SU-DHL-6 (cell line): ENCODE measurements at regions not wholly inside any gene's neighbourhood (a gene's known extent, or its start where the extent isn't known, plus 50 kb on each side); places are given as distances from the start of the nearest gene placed in this dataset.

Experiments used
- H2AFZ ChIP-seq: fragments of 200-600 bp; sonication (generic); 2 replicates; pipeline ENCODE4 v1.6.1; 2014; ENCODE audit warnings: low read depth, mild to moderate bottlenecking, moderate library complexity, mixed read lengths, antibody characterized with exemption, low read length; ENCODE audit not compliant: severe bottlenecking
- H3F3A ChIP-seq: fragments of 200-600 bp; shearing (Covaris generic); 2 replicates; pipeline ENCODE4 v1.6.0; 2016; ENCODE audit warnings: antibody characterized with exemption, mild to moderate bottlenecking; ENCODE audit not compliant: insufficient read depth
- H3K27ac ChIP-seq: fragments of 200-600 bp; sonication (generic); 2 replicates; pipeline ENCODE4 v1.5.1; 2016; ENCODE audit warnings: low read depth, mild to moderate bottlenecking, low read length, moderate library complexity, mixed read lengths
- H3K27me3 ChIP-seq: fragments of 200-600 bp; sonication (generic), shearing (Covaris generic); 2 replicates; pipeline ENCODE4 v1.6.0; 2014; ENCODE audit warnings: mild to moderate bottlenecking, low read length
- H3K36me3 ChIP-seq: fragments of 200-600 bp; sonication (generic); 2 replicates; pipeline ENCODE4 v1.6.1; 2014; ENCODE audit warnings: mild to moderate bottlenecking, low read length, mixed read lengths
- H3K4me2 ChIP-seq: fragments of 300-600, 200-600 bp; shearing (Covaris generic), sonication (generic); 2 replicates; pipeline ENCODE4 v1.6.0; 2014; ENCODE audit warnings: low read length, low read depth, mild to moderate bottlenecking; ENCODE audit not compliant: poor library complexity, severe bottlenecking
- H3K4me3 ChIP-seq: fragments of 200-600 bp; sonication (generic); 2 replicates; pipeline ENCODE4 v1.5.1; 2014; ENCODE audit warnings: antibody characterized with exemption, low read length, mild to moderate bottlenecking, mixed read lengths; ENCODE audit not compliant: insufficient read depth, poor library complexity, severe bottlenecking
- H3K79me2 ChIP-seq: fragments of 200-600 bp; sonication (generic); 2 replicates; pipeline ENCODE4 v1.6.1; 2014; ENCODE audit warnings: mild to moderate bottlenecking, low read length, moderate library complexity; ENCODE audit not compliant: insufficient read depth
- H3K9ac ChIP-seq: fragments of 200-600 bp; sonication (generic); 2 replicates; pipeline ENCODE4 v1.7.0; 2014; ENCODE audit warnings: mild to moderate bottlenecking, low read length
- H3K9me2 ChIP-seq: fragments of 200-600 bp; sonication (generic); replicated peaks from 2 replicates; pipeline ENCODE4 v1.6.1; 2014; ENCODE audit warnings: low read length; ENCODE audit not compliant: insufficient read depth
- H3K9me3 ChIP-seq: fragments of 200-600 bp; sonication (generic); 2 replicates; pipeline ENCODE4 v1.6.1; 2014; ENCODE audit warnings: low read length, mixed read lengths; ENCODE audit not compliant: insufficient read depth
- H4K20me1 ChIP-seq: fragments of 200-600 bp; sonication (generic); 2 replicates; pipeline ENCODE4 v1.6.1; 2014; ENCODE audit warnings: low read depth, mild to moderate bottlenecking, antibody characterized with exemption, low read length, moderate library complexity, mixed read lengths
- EZH2phosphoT487 ChIP-seq: fragments of 200-600 bp; sonication (generic), shearing (Covaris generic); conservative IDR thresholded peaks from 2 replicates; pipeline ENCODE4 v1.6.1; 2018; ENCODE audit warnings: mild to moderate bottlenecking, antibody characterized with exemption, low read length, moderate library complexity, mixed read lengths
- TF ChIP-seq, protein P1 (sequence below): fragments of 200-600 bp; sonication (generic); IDR thresholded peaks from one replicate; pipeline ENCODE4 v1.5.1; 2017; ENCODE audit warnings: antibody characterized with exemption, mild to moderate bottlenecking, low read length, moderate library complexity; ENCODE audit not compliant: insufficient read depth, poor library complexity, severe bottlenecking

DNA sequence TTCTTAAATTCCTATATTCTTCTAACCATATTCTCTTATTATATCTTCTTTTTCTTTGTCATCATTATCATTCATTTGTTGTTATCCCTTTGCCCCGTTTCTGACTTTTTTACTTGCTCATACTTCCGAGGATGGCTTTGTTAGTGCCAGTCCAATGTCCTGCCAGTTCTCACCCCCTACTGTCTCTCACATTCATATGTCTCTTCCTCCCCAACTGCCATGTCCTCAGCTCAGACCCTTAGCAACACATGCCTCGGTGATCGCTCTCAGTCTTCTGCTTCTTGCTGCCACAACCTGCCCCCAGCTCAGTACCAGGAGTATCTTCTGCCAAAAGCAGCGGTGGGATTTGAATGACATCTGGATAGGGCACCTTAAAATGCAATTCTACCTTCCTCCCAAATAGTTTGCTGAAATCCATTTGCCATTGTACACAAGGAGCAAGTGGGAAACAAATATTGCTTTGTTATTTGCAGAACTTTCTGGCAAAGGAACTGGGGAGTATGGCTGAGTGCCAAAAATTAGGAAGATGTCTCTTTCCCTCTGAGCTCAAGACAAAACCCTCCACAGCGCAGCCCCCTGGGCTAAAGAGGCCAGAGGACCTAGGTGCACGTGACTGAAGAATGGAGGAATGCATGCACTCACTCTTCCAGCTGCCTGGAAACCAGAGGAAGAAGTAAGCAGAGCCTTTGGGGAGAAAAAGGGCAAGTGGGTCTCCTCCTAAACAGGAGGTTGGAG, 57.7 kb upstream of the CTNNB1 start:
- no peaks in the 10 kb centered on the region for H4K20me1 ChIP-seq
- no peaks in the 10 kb centered on the region for H3K9me2 ChIP-seq
- 0 out of 2 replicates have a peak, but pooled peaks cover 2% of the 10 kb centered on the region for H3K36me3 ChIP-seq
- H3K9me3 ChIP-seq: no peaks in the 10 kb centered on the region
- H3K9ac ChIP-seq: no peak overlapping the region
- no peaks in the 10 kb centered on the region for H3K79me2 ChIP-seq
- no peak overlapping the region for H3K27ac ChIP-seq
- TF ChIP-seq EZH2phosphoT487: no peak
- TF ChIP-seq, protein P1, sequence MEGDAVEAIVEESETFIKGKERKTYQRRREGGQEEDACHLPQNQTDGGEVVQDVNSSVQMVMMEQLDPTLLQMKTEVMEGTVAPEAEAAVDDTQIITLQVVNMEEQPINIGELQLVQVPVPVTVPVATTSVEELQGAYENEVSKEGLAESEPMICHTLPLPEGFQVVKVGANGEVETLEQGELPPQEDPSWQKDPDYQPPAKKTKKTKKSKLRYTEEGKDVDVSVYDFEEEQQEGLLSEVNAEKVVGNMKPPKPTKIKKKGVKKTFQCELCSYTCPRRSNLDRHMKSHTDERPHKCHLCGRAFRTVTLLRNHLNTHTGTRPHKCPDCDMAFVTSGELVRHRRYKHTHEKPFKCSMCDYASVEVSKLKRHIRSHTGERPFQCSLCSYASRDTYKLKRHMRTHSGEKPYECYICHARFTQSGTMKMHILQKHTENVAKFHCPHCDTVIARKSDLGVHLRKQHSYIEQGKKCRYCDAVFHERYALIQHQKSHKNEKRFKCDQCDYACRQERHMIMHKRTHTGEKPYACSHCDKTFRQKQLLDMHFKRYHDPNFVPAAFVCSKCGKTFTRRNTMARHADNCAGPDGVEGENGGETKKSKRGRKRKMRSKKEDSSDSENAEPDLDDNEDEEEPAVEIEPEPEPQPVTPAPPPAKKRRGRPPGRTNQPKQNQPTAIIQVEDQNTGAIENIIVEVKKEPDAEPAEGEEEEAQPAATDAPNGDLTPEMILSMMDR: no peak
- H3K27me3 ChIP-seq: no peaks in the 10 kb centered on the region
- no peak overlapping the region for H2AFZ ChIP-seq
- no peak overlapping the region for H3K4me3 ChIP-seq
- H3K4me2 ChIP-seq: no peak overlapping the region
- no peaks in the 10 kb centered on the region for H3F3A ChIP-seq

DNA sequence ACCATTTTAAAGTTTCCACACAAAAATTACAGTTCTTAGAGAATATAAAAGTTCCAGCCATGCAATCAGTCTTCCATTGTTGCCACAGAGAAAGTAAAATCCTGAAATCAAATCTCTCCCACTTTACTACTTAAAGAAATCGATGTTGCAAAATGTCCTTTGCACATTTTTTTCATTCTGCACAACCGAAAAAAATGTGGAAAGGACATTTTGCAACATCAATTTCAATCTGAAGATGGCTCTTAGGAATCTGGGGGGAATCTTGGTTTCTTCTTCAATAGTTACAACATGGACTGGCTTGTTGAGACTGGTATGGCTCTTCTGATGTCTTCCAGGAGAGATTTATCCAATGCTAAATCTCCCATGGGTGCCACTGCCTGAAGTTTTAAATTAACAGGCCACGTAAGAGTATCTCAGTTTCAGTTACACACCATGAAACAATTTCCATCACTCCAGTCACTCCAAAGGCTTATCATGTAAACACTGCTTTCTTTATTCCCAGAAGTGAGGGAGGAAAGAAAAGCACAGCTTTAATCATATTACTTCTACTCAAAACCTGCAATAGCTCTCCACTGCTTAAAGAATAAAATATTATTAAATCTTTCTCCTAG, 55.8 kb upstream of the CTNNB1 start:
- Histone ChIP-seq H3K27ac (no peak overlapping the region), H3K27me3 (no peaks in the 10 kb centered on the region), H3K36me3 (0 out of 2 replicates have a peak, but pooled peaks cover 4% of the 10 kb centered on the region), H3K9me3 (no peaks in the 10 kb centered on the region), H3K9ac (no peak overlapping the region), H3K4me3 (no peak overlapping the region), H3F3A (no peaks in the 10 kb centered on the region), H3K4me2 (no peak overlapping the region), H4K20me1 (no peaks in the 10 kb centered on the region), H3K9me2 (no peaks in the 10 kb centered on the region), H2AFZ (no peak overlapping the region), H3K79me2 (no peaks in the 10 kb centered on the region)
- TF ChIP-seq, protein P1: no peak

DNA sequence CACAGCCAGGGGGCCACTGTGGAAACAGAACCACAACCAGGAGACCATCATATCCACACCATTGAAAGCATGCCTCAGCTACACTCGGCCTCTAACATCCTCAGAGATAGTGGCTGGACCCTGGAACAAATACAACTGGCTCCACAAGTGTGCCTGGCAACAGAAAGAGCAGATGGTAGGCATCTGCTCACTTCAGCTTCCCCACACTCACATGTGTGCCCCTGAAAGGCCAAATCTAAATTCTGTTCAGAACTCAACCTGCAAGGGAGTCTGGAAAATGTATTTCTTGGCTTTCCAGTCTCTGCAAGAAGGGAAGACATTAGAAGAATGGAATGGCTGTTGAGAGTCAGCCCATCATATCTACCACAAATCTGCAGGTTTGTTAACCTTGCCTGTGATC, 54.7 kb upstream of the CTNNB1 start:
- H3K27me3 ChIP-seq: no peaks in the 10 kb centered on the region
- H3K79me2 ChIP-seq: no peaks in the 10 kb centered on the region
- H2AFZ ChIP-seq: no peak overlapping the region
- no peak overlapping the region for H3K27ac ChIP-seq
- H3F3A ChIP-seq: no peaks in the 10 kb centered on the region
- TF ChIP-seq, protein P1: no peak
- TF ChIP-seq EZH2phosphoT487: no peak
- H3K9me3 ChIP-seq: no peaks in the 10 kb centered on the region
- H3K4me3 ChIP-seq: no peak overlapping the region
- H3K9me2 ChIP-seq: no peaks in the 10 kb centered on the region
- H3K9ac ChIP-seq: no peak overlapping the region
- no peak overlapping the region for H3K4me2 ChIP-seq
- 0 out of 2 replicates have a peak, but pooled peaks cover 4% of the 10 kb centered on the region for H3K36me3 ChIP-seq
- no peaks in the 10 kb centered on the region for H4K20me1 ChIP-seq
